HG03571 (cell line): ENCODE measurements at regions not wholly inside any gene's neighbourhood (a gene's known extent, or its start where the extent isn't known, plus 50 kb on each side); places are given as distances from the start of the nearest gene placed in this dataset.
"Not testable (repeated sequence)": the region's sequence is repeated elsewhere in the genome, so short reads cannot be mapped to it uniquely, and the experiment has no call there.

Source experiments
- ATAC-seq: cut with Tn5 transposase; IDR thresholded peaks from one replicate; pipeline ENCODE4 v1.9.1; 2021; ENCODE audit not compliant: unreplicated experiment

DNA sequence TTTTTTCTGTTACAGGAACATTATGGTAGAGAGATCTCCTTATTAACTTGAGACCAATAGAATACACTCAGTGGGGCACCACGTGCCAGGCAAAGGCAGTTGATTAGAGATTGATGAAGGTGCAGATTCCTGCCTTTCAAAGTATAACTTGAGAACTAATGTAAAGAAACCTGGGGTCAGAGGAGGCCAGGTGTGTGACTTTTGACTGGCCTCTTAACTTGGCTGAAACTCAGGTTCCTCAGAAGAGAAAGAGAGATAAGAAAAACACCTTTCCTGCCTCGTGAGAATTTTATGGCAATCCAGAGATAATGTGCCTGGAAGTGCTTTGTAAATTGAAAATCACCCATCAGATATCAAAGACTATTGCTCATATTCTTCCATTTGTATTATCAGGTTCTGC lies 110.7 kb upstream of the GZMB start:
- no peak for ATAC-seq

DNA sequence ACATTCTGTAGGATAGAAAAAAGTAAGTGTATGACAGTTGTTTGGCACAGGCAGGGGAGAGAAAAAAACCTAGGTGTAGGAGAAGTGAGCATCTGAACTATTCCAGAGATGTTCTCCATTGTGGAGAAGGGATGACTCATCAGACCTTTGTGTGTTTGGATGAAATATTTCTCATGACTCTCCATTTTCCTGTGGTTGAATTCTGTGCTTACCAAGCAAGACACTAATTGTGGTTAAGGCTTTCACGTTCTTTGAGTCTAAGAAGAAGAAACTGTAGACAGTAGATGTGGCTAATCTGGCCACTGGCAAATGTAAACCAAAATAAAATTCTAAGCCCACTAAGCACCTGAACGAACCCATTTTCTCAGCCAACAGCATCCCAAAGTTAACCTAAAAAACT lies 107.9 kb upstream of the GZMB start:
- ATAC-seq: no peak

GRCh38 chr14:24735984-24736630 lies 102.1 kb upstream of the GZMB start:
- no peak for ATAC-seq

DNA sequence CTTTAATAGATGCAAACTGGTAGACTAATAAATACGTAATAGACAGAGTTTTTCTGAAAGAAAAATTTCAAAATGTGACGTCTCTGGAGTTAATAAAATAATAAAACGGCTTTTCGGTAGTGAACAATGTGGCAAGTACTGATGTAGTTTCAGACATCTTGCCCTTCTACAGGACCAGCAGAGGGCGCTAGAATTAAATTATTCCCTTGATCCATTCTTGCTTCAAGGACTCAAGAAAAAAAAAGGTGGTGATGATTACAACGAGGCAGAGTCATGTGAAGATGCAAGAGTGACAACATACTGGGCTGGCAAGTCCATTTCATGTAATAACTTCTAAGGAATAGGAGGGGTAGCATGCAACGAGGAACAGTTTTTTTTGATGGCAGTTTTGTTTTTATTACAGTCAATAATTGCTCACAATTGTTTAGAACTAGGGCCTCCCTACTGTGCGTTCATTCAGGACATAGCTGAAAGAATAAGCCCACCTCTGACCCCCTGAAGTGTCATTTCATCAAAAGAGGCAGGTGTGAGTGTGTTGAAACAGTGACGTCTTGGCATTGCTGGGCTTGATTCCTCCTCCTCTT lies 101.0 kb upstream of the GZMB start:
- ATAC-seq: no peak

GRCh38 chr14:24726480-24726879 lies 92.5 kb upstream of the GZMB start:
- no peak for ATAC-seq

DNA sequence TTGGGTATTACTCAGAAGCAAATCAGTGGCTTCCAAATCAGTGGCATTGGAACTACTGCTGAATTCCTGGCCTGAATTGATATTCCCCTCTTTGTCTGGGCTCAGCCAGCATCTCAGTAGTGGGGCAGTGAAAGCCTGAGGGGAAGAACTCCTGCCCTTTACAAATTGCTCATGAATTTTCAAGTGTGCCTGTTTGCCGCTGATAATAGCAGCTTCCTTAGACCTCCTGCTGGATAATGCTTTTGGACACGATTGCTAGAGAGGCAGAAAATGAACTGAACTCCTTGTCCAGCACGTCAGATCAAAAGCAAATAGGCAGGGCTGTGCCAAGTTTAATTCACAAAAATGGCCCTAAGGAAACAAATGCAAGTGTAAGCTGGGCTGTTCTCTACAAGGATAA lies 91.3 kb upstream of the GZMB start:
- no peak for ATAC-seq

GRCh38 chr14:24721775-24722174 lies 87.8 kb upstream of the GZMB start:
- ATAC-seq: no peak

- no peak for ATAC-seq
Measured at GRCh38 chr14:24715239-24715638, 81.2 kb upstream of the GZMB start.

DNA sequence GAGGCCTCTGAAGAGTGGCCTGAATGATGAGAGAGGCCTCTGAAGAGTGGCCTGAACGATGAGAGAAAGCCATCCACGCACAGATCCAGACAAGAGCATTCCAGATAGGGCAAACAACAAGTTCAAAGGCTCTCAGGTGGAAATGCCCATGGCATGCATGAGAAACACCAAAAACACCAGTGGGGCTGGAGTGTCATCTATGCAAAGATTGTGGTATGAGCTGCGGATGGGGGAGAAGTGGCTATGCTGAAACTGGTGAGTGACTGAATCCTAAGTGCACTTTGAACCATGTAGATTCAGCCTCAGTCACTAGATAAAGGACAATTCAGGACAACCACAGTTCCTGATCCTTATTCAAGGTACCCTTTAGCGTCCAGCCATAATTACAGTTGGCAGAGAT lies 79.4 kb upstream of the GZMB start:
- ATAC-seq: peak; percentile 55

DNA sequence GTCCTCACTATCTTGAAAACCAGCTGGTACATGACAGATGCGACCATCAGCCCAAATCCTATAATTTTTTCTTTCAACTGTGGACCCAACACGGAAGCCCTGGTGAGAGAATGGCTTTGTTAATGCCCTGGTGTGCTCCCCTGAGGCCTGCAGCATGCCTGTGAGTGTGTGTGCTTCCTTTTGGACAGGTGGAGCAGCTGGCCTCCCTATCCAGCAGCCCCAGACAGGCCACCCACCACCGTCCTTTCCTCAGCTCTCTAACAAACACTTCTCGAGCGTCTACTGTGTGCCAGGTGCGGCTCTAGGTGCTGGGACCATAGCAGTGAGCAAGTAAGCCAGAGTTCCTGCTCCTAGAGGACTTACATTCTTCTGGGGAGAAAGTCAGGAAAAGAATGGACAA lies 78.9 kb upstream of the GZMB start:
- peak; percentile 29 for ATAC-seq

GRCh38 chr14:24712374-24712773 lies 78.4 kb upstream of the GZMB start:
- ATAC-seq: peak; percentile 29

DNA sequence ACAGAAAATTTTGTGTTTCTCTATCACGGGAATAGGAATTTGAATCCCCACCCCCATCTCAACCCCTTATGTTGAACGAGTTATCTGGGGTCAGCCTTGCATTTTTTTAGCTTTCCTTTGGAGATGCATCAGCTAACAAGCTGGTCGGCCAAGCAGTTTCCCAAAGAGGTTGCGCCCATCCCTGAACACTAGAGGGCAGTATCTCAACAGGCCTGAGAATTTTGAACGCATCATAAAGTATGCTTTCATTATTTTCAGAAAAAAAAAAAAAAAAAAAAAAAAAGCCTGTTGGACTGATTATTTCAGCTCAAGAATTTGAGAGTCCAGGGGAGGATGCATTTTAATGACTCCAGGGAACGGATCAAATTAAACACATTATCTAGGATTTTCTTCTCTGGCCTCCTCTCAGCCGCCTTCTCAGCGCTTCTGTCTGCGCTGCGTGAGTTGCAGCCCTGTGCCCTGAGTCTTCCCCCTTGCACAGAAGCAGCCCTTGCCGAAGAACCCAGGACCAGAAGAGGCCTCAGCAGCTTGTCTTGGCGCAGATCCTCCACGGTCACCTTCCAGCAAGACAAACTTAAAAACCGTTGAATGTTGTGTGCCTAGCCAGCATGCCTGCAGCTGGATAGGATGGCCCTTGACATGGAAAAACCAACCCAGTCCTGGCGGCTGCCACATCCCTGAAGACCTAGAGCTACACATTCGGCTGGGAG lies 76.6 kb upstream of the GZMB start:
- no peak for ATAC-seq

GRCh38 chr14:24708684-24709083 lies 74.7 kb upstream of the GZMB start:
- no peak for ATAC-seq

DNA sequence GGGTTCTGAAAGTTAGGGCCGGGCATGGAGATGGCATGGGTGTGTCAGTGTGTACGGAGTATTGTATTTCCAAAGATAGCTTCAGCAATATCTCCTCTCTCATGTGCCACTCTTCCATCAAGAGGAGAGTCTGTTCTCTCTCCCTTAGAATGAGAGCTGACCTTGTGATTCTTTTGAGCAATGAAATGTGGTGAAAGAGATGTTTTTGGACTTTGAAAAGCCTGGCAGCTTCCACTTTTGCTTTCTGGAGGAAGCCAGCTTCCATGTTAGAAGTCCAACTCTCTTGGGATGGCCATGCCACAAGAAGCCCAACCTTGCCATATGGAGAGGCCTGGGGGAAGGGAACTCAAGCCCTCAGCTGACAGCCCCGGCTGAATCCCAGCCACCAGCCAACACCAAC lies 72.4 kb upstream of the GZMB start:
- no peak for ATAC-seq

- ATAC-seq: peak; percentile 78
Measured at GRCh38 chr14:24705840-24706239, 71.8 kb upstream of the GZMB start.

DNA sequence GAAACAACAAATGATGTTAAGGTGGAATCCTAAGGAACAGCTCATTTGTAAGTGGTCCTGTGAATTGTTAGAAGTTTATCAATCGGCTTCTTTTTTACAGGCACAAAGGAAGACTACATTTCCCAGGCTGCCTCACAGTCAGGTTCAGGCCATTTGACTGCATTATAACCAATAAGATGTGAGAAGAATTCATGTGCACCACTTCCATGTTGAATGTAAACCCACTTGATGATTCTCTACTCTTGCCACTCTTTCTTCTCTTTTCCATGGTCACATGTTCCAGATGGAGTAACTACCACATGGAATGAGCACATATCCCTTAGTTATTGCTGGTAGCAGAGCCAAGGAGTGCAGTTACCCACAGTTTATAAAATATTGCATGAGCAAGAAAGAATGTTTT lies 67.1 kb upstream of the GZMB start:
- no peak for ATAC-seq

DNA sequence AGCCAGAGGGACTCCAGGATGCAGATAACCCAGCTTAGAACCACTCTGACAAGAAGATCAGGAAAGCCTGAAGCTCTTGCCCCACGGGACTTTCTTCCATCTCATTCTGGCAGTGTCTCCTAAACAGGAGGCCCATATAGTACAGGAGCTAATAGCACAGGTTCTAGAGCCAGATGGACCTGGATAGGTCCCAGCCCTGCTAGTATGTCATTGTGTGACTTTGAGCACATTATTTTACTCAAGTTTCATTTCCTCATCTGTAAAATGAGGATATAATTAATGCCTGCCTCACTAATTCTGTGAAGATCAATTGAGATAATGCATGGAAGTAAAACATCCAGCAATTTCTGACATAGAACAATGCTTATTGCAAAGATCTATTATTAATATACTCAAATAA lies 66.5 kb upstream of the GZMB start:
- ATAC-seq: no peak

GRCh38 chr14:24699052-24699451 lies 65.1 kb upstream of the GZMB start:
- peak; percentile 67 for ATAC-seq

GRCh38 chr14:24696280-24696920 lies 62.4 kb upstream of the GZMB start:
- ATAC-seq: not testable (repeated sequence)

DNA sequence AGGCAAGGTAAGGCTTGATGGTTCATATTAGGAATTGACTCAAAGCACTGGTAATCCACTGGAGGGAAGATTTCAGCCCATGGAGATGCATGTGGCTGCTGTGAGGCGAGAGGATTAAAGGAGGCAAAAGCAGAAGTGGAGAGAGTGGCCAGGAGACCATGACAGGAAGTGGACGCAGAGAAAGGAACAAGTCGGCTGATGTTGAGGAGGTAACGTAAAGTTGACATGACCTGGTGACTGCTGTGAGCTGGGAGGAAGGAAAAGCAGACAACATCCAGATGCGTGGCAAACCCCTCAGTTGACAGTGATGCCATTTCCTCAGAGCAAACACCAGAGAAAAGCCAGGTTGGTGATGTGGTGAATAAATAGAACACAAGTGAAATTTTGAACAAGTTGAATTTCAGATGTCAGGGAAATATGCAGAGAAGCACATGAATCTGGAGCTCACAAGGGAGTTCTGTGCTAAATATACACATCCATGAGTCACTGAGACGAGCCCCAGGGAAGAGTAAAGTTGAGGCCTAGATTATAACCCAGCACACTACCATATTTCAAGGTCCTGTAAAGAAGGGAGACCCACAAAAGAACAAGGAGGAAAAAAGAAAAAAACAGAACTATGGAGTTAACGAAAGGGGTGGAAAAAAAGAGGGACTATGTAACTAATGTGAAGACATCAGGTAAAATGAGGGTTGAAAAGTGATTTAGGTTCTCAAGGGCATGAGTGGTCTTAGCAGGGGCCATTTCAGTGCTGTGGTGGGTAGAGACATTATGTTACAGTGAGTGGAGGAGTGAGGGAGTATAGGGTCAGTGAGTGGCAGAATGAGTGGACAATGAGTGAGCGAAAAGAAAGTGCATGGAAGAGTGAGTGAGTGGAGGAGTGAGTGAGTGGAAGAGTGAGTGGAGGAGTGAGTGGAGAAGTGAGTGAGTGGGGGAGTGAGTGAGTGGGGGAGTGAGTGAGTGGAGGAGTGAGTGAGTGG lies 61.6 kb upstream of the GZMB start:
- ATAC-seq: peak; percentile 60

DNA sequence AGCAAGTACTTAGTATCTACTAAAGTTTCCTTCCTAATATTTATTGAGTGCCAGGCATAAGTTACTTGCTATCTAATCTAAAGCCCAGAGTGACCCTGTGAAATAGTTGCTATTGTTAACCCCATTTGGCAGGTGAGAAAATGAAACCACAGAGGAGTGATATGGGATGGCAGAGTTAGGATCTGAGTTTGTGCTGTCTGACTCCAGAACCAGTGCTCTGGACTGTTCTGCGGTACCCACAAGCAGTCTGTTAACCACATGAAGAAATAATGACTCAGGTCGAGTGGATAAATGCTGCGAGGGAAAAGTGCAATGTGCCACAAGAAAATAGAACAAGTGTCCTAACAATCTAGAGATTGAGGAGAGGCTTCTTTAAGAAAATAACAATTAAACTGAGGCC lies 60.7 kb upstream of the GZMB start:
- ATAC-seq: no peak
